AG10803 (cell line): ENCODE measurements at regions not wholly inside any gene's neighbourhood (a gene's known extent, or its start where the extent isn't known, plus 50 kb on each side); places are given as distances from the start of the nearest gene placed in this dataset.

ENCODE experiments used
- DNase-seq: peaks from one replicate; pipeline ENCODE4 v3.0.0; 2010; ENCODE audit warnings: low read depth
- H3K4me3 ChIP-seq: 2 replicates; pipeline ENCODE4 v1.5.1; 2011; ENCODE audit warnings: mild to moderate bottlenecking, low read length, control low read depth
- CTCF ChIP-seq: conservative IDR thresholded peaks from 2 replicates; pipeline ENCODE4 v1.5.1; 2011; ENCODE audit warnings: mild to moderate bottlenecking, low read length, control low read depth, inconsistent platforms

GRCh38 chr2:103808814-103809213, 1045.1 kb upstream of the POU3F3 start:
- H3K4me3 ChIP-seq = no peak overlapping the region
- TF ChIP-seq CTCF = no peak
- no peak for DNase-seq

- TF ChIP-seq CTCF = no peak
- no peak for DNase-seq
Observed at GRCh38 chr2:103809415-103809814, 1044.5 kb upstream of the POU3F3 start.

GRCh38 chr2:103809941-103810441, 1043.9 kb upstream of the POU3F3 start:
- no peak overlapping the region for H3K4me3 ChIP-seq
- DNase-seq = peak; percentile 0
- no peak for TF ChIP-seq CTCF

More at GRCh38 chr2:103809415-103809814, 1044.5 kb upstream of the POU3F3 start:
- H3K4me3 ChIP-seq = no peak overlapping the region

GRCh38 chr2:103810875-103811274, 1043.0 kb upstream of the POU3F3 start:
- H3K4me3 ChIP-seq = no peak overlapping the region
- DNase-seq = no peak
- TF ChIP-seq CTCF = no peak

GRCh38 chr2:103814016-103814415, 1039.9 kb upstream of the POU3F3 start:
- no peak for TF ChIP-seq CTCF
- H3K4me3 ChIP-seq = no peak overlapping the region
- DNase-seq = no peak

- no peak for TF ChIP-seq CTCF
Observed at GRCh38 chr2:103815731-103816130, 1038.2 kb upstream of the POU3F3 start.

GRCh38 chr2:103817746-103818145, 1036.2 kb upstream of the POU3F3 start:
- no peak for DNase-seq
- no peak overlapping the region for H3K4me3 ChIP-seq
- no peak for TF ChIP-seq CTCF

More at GRCh38 chr2:103815731-103816130, 1038.2 kb upstream of the POU3F3 start:
- no peak overlapping the region for H3K4me3 ChIP-seq
- DNase-seq = no peak
